Neural progenitor cell (in vitro differentiated cells): ENCODE measurements at regions not wholly inside any gene's neighbourhood (a gene's known extent, or its start where the extent isn't known, plus 50 kb on each side); places are given as distances from the start of the nearest gene placed in this dataset.

Experiments used
- DNase-seq: peaks from one replicate; pipeline ENCODE4 v3.0.0-alpha.2; 2016; ENCODE audit warnings: low spot score
- H2AFZ ChIP-seq: fragments of 200-600 bp; sonication (generic); replicated peaks from 2 replicates; pipeline ENCODE4 v1.6.1; 2016; ENCODE audit warnings: antibody characterized with exemption
- H3F3A ChIP-seq: fragments of 200-600 bp; sonication (generic); 2 replicates; pipeline ENCODE4 v1.6.1; 2016; ENCODE audit warnings: antibody characterized with exemption, low read depth
- H3K27ac ChIP-seq: fragments of 200-600 bp; sonication (generic); 2 replicates; pipeline ENCODE4 v1.5.1; 2016; ENCODE audit warnings: mild to moderate bottlenecking
- H3K27me3 ChIP-seq: fragments of 200-600 bp; sonication (generic); 2 replicates; pipeline ENCODE4 v1.6.1; 2016; ENCODE audit warnings: mild to moderate bottlenecking, moderate library complexity
- H3K36me3 ChIP-seq: fragments of 200-600 bp; sonication (generic); 2 replicates; pipeline ENCODE4 v1.5.1; 2016
- H3K4me1 ChIP-seq: fragments of 200-600 bp; sonication (generic); 2 replicates; pipeline ENCODE4 v1.6.1; 2016; ENCODE audit warnings: mixed run types
- H3K4me2 ChIP-seq: fragments of 200-600 bp; sonication (generic); 2 replicates; pipeline ENCODE4 v1.6.1; 2016
- H3K4me3 ChIP-seq: fragments of 200-600 bp; sonication (generic); 2 replicates; pipeline ENCODE4 v1.5.1; 2016
- H3K79me2 ChIP-seq: fragments of 200-600 bp; sonication (generic); 2 replicates; pipeline ENCODE4 v1.6.1; 2016; ENCODE audit warnings: low read depth
- H3K9ac ChIP-seq: fragments of 200-600 bp; sonication (generic); 2 replicates; pipeline ENCODE4 v1.6.1; 2016
- H3K9me3 ChIP-seq: fragments of 200-600 bp; sonication (generic); 2 replicates; pipeline ENCODE4 v1.5.1; 2016; ENCODE audit warnings: low read depth
- H4K20me1 ChIP-seq: fragments of 200-600 bp; sonication (generic); 2 replicates; pipeline ENCODE4 v1.6.1; 2016; ENCODE audit warnings: low read depth
- H3K27ac Mint-ChIP-seq: 3 replicates; pipeline ENCODE4 v1.8.0; 2021; ENCODE audit warnings: mixed read lengths
- H3K27me3 Mint-ChIP-seq: 2 replicates; pipeline ENCODE4 v1.8.0; 2022; ENCODE audit warnings: low read depth, mild to moderate bottlenecking, inconsistent platforms, moderate library complexity, mixed read lengths; ENCODE audit not compliant: insufficient read depth
- H3K36me3 Mint-ChIP-seq: 3 replicates; pipeline ENCODE4 v1.8.0; 2021; ENCODE audit warnings: mixed read lengths
- H3K4me1 Mint-ChIP-seq: 3 replicates; pipeline ENCODE4 v1.8.0; 2021; ENCODE audit warnings: mixed read lengths
- H3K4me3 Mint-ChIP-seq: 3 replicates; pipeline ENCODE4 v1.8.0; 2021; ENCODE audit warnings: mild to moderate bottlenecking, moderate library complexity, mixed read lengths
- H3K9me3 Mint-ChIP-seq: 3 replicates; pipeline ENCODE4 v1.8.0; 2020; ENCODE audit warnings: mixed read lengths
- CTCF ChIP-seq: fragments of 200-600 bp; sonication (generic); IDR thresholded peaks from 2 replicates; pipeline ENCODE4 v1.5.1; 2017; ENCODE audit warnings: antibody characterized with exemption, mild to moderate bottlenecking
- EZH2 ChIP-seq: fragments of 200-600 bp; sonication (generic); IDR thresholded peaks from 2 replicates; pipeline ENCODE4 v1.6.1; 2017; ENCODE audit warnings: antibody characterized with exemption, mild to moderate bottlenecking, moderate library complexity
- EZH2phosphoT487 ChIP-seq: fragments of 200-600 bp; sonication (generic); IDR thresholded peaks from 2 replicates; pipeline ENCODE4 v1.6.1; 2017; ENCODE audit warnings: antibody characterized with exemption

- H3K9ac ChIP-seq, result no peak overlapping the region
- H3K4me1 Mint-ChIP-seq, result peaks cover 41% of the 10 kb centered on the region
- no peaks in the 10 kb centered on the region for H3K27me3 ChIP-seq
- H3K36me3 ChIP-seq, result no peaks in the 10 kb centered on the region
- no peaks in the 10 kb centered on the region for H3K27me3 Mint-ChIP-seq
- no peak overlapping the region for H3K4me3 Mint-ChIP-seq
- H3K79me2 ChIP-seq, result no peaks in the 10 kb centered on the region
- no peak overlapping the region for H2AFZ ChIP-seq
- TF ChIP-seq EZH2phosphoT487 (no peak), EZH2 (no peak), CTCF (no peak)
- no peaks in the 10 kb centered on the region for H3F3A ChIP-seq
- peaks cover 4% of the 10 kb centered on the region for H3K36me3 Mint-ChIP-seq
- H3K4me3 ChIP-seq, result no peak overlapping the region
- no peaks in the 10 kb centered on the region for H3K9me3 ChIP-seq
- no peaks in the 10 kb centered on the region for H3K4me1 ChIP-seq
- no peaks in the 10 kb centered on the region for H4K20me1 ChIP-seq
- H3K4me2 ChIP-seq, result no peak overlapping the region
- H3K27ac ChIP-seq, result no peak overlapping the region
- DNase-seq, result no peak
- H3K9me3 Mint-ChIP-seq, result peaks cover 10% of the 10 kb centered on the region
- H3K27ac Mint-ChIP-seq, result peak overlapping the region; percentile 52
Observed at GRCh38 chr1:80919426-80919825, 881.3 kb upstream of the ADGRL2 start.

GRCh38 chr1:80918380-80918779, 882.4 kb upstream of the ADGRL2 start:
- Histone ChIP-seq H3K4me2 (no peak overlapping the region), H3K9me3 (no peaks in the 10 kb centered on the region), H2AFZ (no peak overlapping the region), H3K79me2 (no peaks in the 10 kb centered on the region), H3K4me3 (no peak overlapping the region), H3F3A (no peaks in the 10 kb centered on the region), H3K27ac (no peak overlapping the region), H3K36me3 (no peaks in the 10 kb centered on the region), H4K20me1 (no peaks in the 10 kb centered on the region), H3K4me1 (no peaks in the 10 kb centered on the region), H3K27me3 (no peaks in the 10 kb centered on the region), H3K9ac (no peak overlapping the region)
- Mint-ChIP-seq H3K27ac (peak overlapping the region; percentile 80), H3K4me1 (peaks cover 39% of the 10 kb centered on the region), H3K9me3 (peaks cover 10% of the 10 kb centered on the region), H3K4me3 (no peak overlapping the region), H3K27me3 (no peaks in the 10 kb centered on the region), H3K36me3 (peaks cover 4% of the 10 kb centered on the region)
- no peak for TF ChIP-seq CTCF
- no peak for TF ChIP-seq EZH2
- no peak for TF ChIP-seq EZH2phosphoT487
- no peak for DNase-seq

GRCh38 chr1:80917826-80918225, 882.9 kb upstream of the ADGRL2 start:
- TF ChIP-seq EZH2, result no peak
- TF ChIP-seq CTCF, result no peak
- no peak for TF ChIP-seq EZH2phosphoT487
- no peak overlapping the region for H3K27ac ChIP-seq
- no peaks in the 10 kb centered on the region for H3K27me3 Mint-ChIP-seq
- H4K20me1 ChIP-seq, result no peaks in the 10 kb centered on the region
- H3K36me3 ChIP-seq, result no peaks in the 10 kb centered on the region
- DNase-seq, result no peak
- H3K79me2 ChIP-seq, result no peaks in the 10 kb centered on the region
- no peak overlapping the region for H3K9ac ChIP-seq
- H3K9me3 Mint-ChIP-seq, result peaks cover 10% of the 10 kb centered on the region
- H3K27me3 ChIP-seq, result no peaks in the 10 kb centered on the region
- H2AFZ ChIP-seq, result no peak overlapping the region
- H3K4me1 Mint-ChIP-seq, result peaks cover 36% of the 10 kb centered on the region
- H3K4me3 Mint-ChIP-seq, result no peak overlapping the region
- H3F3A ChIP-seq, result no peaks in the 10 kb centered on the region
- no peaks in the 10 kb centered on the region for H3K4me1 ChIP-seq
- H3K4me3 ChIP-seq, result no peak overlapping the region
- H3K36me3 Mint-ChIP-seq, result peaks cover 4% of the 10 kb centered on the region
- no peaks in the 10 kb centered on the region for H3K9me3 ChIP-seq
- no peak overlapping the region for H3K4me2 ChIP-seq
- H3K27ac Mint-ChIP-seq, result peak overlapping the region; percentile 80

GRCh38 chr1:80917225-80917624, 883.5 kb upstream of the ADGRL2 start:
- no peaks in the 10 kb centered on the region for H3K27me3 Mint-ChIP-seq
- no peak for DNase-seq
- H3K9me3 Mint-ChIP-seq, result peaks cover 10% of the 10 kb centered on the region
- TF ChIP-seq CTCF (no peak), EZH2 (no peak), EZH2phosphoT487 (no peak)
- Histone ChIP-seq H3K4me3 (no peak overlapping the region), H4K20me1 (no peaks in the 10 kb centered on the region), H3K9ac (no peak overlapping the region), H3K4me1 (no peaks in the 10 kb centered on the region), H3K9me3 (no peaks in the 10 kb centered on the region), H3K27me3 (no peaks in the 10 kb centered on the region), H3K36me3 (no peaks in the 10 kb centered on the region), H2AFZ (no peak overlapping the region), H3F3A (no peaks in the 10 kb centered on the region), H3K79me2 (no peaks in the 10 kb centered on the region), H3K4me2 (no peak overlapping the region), H3K27ac (no peak overlapping the region)
- peaks cover 4% of the 10 kb centered on the region for H3K36me3 Mint-ChIP-seq
- H3K27ac Mint-ChIP-seq, result peak overlapping the region; percentile 52
- peaks cover 36% of the 10 kb centered on the region for H3K4me1 Mint-ChIP-seq
- no peak overlapping the region for H3K4me3 Mint-ChIP-seq
